T-cell (primary cell): ENCODE measurements at regions not wholly inside any gene's neighbourhood (a gene's known extent, or its start where the extent isn't known, plus 50 kb on each side); places are given as distances from the start of the nearest gene placed in this dataset.

Source experiments
- ATAC-seq, 4 experiments: fragments of 200-7000 bp in 3 of 4; fragments of 150-1000 bp in 1 of 4; cut with Tn5 transposase; replicated peaks in 1 of 4; 1 replicate in 3 of 4; 2 replicates in 1 of 4; pipeline ENCODE4 v1.10.0; 2021; ENCODE audit warnings: moderate library complexity in 3 of 4, mild to moderate bottlenecking in 2 of 4, moderate number of reproducible peaks in 1 of 4
- CTCF ChIA-PET, 2 donors: fragments of 300-600 bp; sonication (Branson Sonifier 250); formaldehyde crosslinking; loops; one replicate each; lab custom pipeline; 2022; ENCODE audit warnings: antibody characterized with exemption in 2 of 2; lab: Charles Lee
- POLR2A ChIA-PET, 2 donors: fragments of 300-600 bp; sonication (Branson Sonifier 250); formaldehyde crosslinking; loops; one replicate each; lab custom pipeline; 2022; ENCODE audit warnings: antibody characterized with exemption in 2 of 2; lab: Charles Lee
- DNase-seq, 35 experiments: peaks; one replicate each; pipeline versions ENCODE4 v3.0.0 to v3.0.0-alpha.2; 2013 to 2023
- H3K27ac ChIP-seq: one replicate; pipeline ENCODE4 v1.5.1; 2013; ENCODE audit warnings: low read length
- H3K27me3 ChIP-seq, 2 experiments: replicated peaks in 1 of 2; 1 replicate in 1 of 2; 2 replicates in 1 of 2; pipeline versions ENCODE4 v1.6.1 to v1.7.0; 2013; ENCODE audit warnings: low read length in 1 of 2, mixed read lengths in 1 of 2; ENCODE audit not compliant: control insufficient read depth in 2 of 2, insufficient read depth in 2 of 2; ENCODE audit errors: extremely low read depth in 1 of 2
- H3K36me3 ChIP-seq, 2 donors: 1 replicate in 1 of 2; 2 replicates in 1 of 2; pipeline versions ENCODE4 v1.6.1 to v1.7.0; 2013; ENCODE audit warnings: low read length in 1 of 2; ENCODE audit not compliant: control insufficient read depth in 2 of 2, insufficient read depth in 1 of 2; ENCODE audit errors: extremely low read depth in 1 of 2
- H3K4me1 ChIP-seq, 2 experiments: 1 replicate in 1 of 2; 2 replicates in 1 of 2; pipeline versions ENCODE4 v1.6.1 to v1.7.0; 2013; ENCODE audit warnings: low read length in 2 of 2, mixed read lengths in 1 of 2; ENCODE audit not compliant: insufficient read depth in 2 of 2, control insufficient read depth in 1 of 2; ENCODE audit errors: extremely low read depth in 1 of 2
- H3K4me3 ChIP-seq, 2 donors: 1 replicate in 1 of 2; 2 replicates in 1 of 2; pipeline versions ENCODE4 v1.5.1 to v1.7.0; 2013; ENCODE audit warnings: mild to moderate bottlenecking in 2 of 2, low read length in 1 of 2, moderate library complexity in 1 of 2; ENCODE audit not compliant: control insufficient read depth in 1 of 2; ENCODE audit errors: extremely low read depth in 1 of 2
- H3K9me3 ChIP-seq: 2 replicates; pipeline ENCODE4 v1.7.0; 2013
- H3K27ac Mint-ChIP-seq, 2 donors: one replicate each; pipeline ENCODE4 v1.8.0; 2020 to 2021; ENCODE audit warnings: mild to moderate bottlenecking in 2 of 2, mixed read lengths in 2 of 2
- H3K27me3 Mint-ChIP-seq, 2 donors: one replicate each; pipeline ENCODE4 v1.8.0; 2021 to 2022; ENCODE audit warnings: mixed read lengths in 2 of 2
- H3K36me3 Mint-ChIP-seq: one replicate; pipeline ENCODE4 v1.8.0; 2021; ENCODE audit warnings: mixed read lengths
- H3K4me1 Mint-ChIP-seq, 3 donors: one replicate each; pipeline ENCODE4 v1.8.0; 2020 to 2022; ENCODE audit warnings: mixed read lengths in 3 of 3, mild to moderate bottlenecking in 1 of 3
- H3K4me3 Mint-ChIP-seq, 3 donors: one replicate each; pipeline ENCODE4 v1.8.0; 2020 to 2022; ENCODE audit warnings: mild to moderate bottlenecking in 3 of 3, mixed read lengths in 3 of 3, moderate library complexity in 3 of 3
- H3K9me3 Mint-ChIP-seq, 3 donors: one replicate each; pipeline ENCODE4 v1.8.0; 2020 to 2022; ENCODE audit warnings: mixed read lengths in 3 of 3
- WGBS: methylation state at CpG from one replicate; pipeline ENCODE4 v1.1.5; 2013; ENCODE audit warnings: missing lambda C conversion rate; ENCODE audit not compliant: insufficient coverage; 5-methylcytosine and 5-hydroxymethylcytosine counted together

DNA sequence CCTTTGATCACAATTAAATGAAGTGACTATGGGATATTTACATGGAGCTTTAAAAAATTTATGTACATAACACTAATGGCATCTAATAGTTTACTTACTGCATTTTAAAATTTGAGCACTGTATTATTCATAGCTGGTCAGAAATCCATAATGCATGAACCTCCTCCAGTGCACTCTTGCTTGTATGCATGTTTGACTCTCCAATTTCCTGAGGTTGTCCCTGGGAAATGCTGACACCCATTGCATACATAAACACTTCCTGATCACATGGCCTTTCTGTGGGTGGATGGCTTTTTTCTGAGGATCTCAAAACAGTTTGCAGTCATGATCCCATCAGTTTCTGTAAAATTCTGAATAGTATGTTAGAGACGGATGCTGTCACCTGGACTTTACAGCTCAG, 577.8 kb downstream of the REEP3 start:
- no peak for ATAC-seq
- Histone ChIP-seq H3K27me3 (peaks cover 0 to 3% of the 10 kb centered on the region in 2 experiments), H3K4me3 (no peak overlapping the region), H3K4me1 (no peaks in the 10 kb centered on the region), H3K27ac (no peak overlapping the region), H3K36me3 (no peaks in the 10 kb centered on the region), H3K9me3 (no peaks in the 10 kb centered on the region)
- no peak overlapping the region for H3K4me3 Mint-ChIP-seq
- no peaks in the 10 kb centered on the region for H3K4me1 Mint-ChIP-seq
- WGBS: 100% methylated on average over 1 of the region's 1 CpG
- no peak overlapping the region for H3K27ac Mint-ChIP-seq
- no peak for DNase-seq
- H3K36me3 Mint-ChIP-seq: no peaks in the 10 kb centered on the region
- H3K27me3 Mint-ChIP-seq: peaks cover 0 to 7% of the 10 kb centered on the region in 2 donors
- ChIA-PET POLR2A (no interaction called here), CTCF (no interaction called here)
- H3K9me3 Mint-ChIP-seq: no peaks in the 10 kb centered on the region

DNA sequence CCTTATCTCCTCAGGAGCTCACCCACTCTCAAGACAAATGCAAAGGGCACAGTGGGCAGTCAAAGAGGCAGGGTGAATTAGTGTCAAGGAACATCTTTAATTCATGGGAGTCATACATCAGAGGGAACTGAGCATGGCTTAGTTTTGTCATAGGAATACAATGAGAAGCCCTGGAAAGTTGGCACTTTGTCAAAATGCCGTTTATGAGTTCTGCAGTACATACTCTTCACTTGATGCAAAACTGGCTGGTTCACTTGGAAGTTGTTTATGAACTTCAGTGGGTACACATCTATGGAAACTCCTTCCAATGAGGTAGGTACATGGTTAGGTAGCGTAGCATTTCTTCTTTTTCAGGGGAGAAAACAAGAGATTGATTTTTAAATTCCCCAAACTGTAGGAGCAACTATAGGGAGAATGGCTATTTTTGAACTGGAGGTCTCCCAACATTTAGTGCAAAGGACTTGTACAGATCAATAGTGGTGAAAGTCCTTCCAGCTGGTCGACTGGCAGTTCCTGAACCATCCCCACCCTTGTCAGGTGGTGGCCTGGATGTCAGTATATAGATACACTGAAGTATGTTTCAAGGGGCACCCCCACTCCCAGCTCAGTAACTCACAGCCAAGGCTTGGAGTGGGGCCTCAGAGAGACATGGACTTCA, 580.5 kb downstream of the REEP3 start:
- Mint-ChIP-seq H3K27ac (no peak overlapping the region), H3K36me3 (no peaks in the 10 kb centered on the region), H3K4me1 (no peaks in the 10 kb centered on the region), H3K9me3 (no peaks in the 10 kb centered on the region), H3K4me3 (no peak overlapping the region), H3K27me3 (peaks cover 0 to 4% of the 10 kb centered on the region in 2 donors)
- WGBS: no CpG with 5 or more reads among the region's 3 CpGs
- ChIA-PET POLR2A (no interaction called here), CTCF (no interaction called here)
- no peaks in the 10 kb centered on the region for H3K36me3 ChIP-seq
- no peaks in the 10 kb centered on the region for H3K9me3 ChIP-seq
- no peak for ATAC-seq
- DNase-seq: no peak
- H3K27me3 ChIP-seq: peaks cover 0 to 3% of the 10 kb centered on the region in 2 experiments
- no peaks in the 10 kb centered on the region for H3K4me1 ChIP-seq
- H3K27ac ChIP-seq: no peak overlapping the region
- H3K4me3 ChIP-seq: no peak overlapping the region

DNA sequence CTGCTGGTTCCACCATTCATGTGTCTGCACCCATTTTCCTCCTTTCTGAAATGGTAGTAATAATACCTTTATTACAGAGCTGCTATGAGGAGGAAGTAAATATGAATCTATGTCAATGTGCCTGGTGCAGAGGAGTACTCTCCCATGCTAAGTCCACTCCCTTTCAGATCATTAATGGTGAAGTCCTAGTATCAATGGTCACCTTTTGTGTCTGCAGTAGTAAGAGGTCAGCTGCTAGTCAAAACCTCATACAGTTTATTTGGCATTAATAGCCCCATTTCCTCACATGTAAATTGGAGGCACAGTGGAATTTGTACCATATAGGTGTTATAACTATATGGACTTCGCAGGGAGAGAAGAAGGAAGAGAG, 581.0 kb downstream of the REEP3 start:
- no peak for ATAC-seq
- no peak for DNase-seq
- ChIA-PET POLR2A (no interaction called here), CTCF (no interaction called here)
- no peak overlapping the region for H3K4me3 ChIP-seq
- Mint-ChIP-seq H3K4me1 (no peaks in the 10 kb centered on the region), H3K27me3 (peaks cover 0 to 4% of the 10 kb centered on the region in 2 donors), H3K9me3 (no peaks in the 10 kb centered on the region), H3K27ac (no peak overlapping the region), H3K4me3 (no peak overlapping the region), H3K36me3 (no peaks in the 10 kb centered on the region)
- no peaks in the 10 kb centered on the region for H3K4me1 ChIP-seq
- no CpG with 5 or more reads among the region's 1 CpG for WGBS
- peaks cover 0 to 3% of the 10 kb centered on the region in 2 experiments for H3K27me3 ChIP-seq
- no peak overlapping the region for H3K27ac ChIP-seq
- no peaks in the 10 kb centered on the region for H3K36me3 ChIP-seq
- no peaks in the 10 kb centered on the region for H3K9me3 ChIP-seq

DNA sequence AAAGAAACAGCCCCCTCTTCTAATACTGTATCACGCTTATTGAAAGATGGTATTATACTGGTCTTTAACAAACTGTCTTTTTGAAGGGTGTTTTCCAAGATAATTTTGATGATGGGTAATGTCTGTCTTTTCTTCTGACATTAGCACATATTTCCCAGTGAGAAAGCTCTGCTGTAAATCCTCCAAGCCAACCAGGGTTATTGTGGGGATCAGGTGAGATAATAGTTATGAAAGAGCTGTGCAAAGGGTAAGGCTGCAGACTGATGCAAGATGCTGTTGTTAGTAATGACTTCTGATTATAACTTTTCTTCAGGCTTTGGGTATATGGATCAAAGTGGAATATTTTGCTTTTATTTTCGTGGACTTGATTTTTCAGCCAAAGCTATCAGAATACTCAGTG, 581.7 kb downstream of the REEP3 start:
- no peaks in the 10 kb centered on the region for H3K4me1 Mint-ChIP-seq

DNA sequence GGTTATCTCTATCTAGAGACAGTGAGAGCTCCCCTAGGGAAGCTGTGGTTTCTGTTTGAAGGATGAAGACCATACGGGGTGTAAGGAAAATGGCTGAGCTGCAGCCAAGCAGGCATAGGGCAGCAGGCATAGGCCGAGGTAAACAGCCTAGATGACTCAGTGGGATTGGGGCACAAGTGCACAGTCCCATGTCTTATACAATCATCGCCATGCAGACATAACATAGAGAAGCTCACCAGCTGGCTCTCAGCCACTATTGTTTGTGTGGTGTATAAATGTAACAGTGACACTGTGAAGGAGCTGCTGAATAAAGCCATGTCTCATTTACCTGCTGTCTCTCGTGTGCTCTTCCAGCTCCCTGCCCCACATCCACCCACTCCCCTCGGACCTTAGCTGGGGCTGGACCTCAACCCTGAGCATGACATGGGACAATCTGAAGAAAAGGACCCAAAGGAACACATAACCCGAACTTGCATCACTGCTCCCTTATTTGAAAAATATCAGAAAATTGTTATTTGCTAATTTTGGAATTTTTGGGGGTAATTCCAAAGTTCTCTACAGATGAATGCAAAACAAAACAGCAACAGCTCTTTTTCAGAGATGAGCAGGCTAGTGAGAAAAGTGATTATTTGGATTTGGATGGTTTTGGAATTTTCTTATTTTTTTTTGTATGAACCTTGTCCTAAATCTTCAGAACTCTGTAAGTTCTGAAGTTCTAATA, 582.7 kb downstream of the REEP3 start:
- DNase-seq (no peak), ATAC-seq (no peak)
- WGBS: no CpG with 5 or more reads among the region's 6 CpGs
- Mint-ChIP-seq H3K36me3 (no peaks in the 10 kb centered on the region), H3K4me3 (no peak overlapping the region), H3K9me3 (no peaks in the 10 kb centered on the region), H3K27me3 (peaks cover 0 to 4% of the 10 kb centered on the region in 2 donors), H3K4me1 (no peaks in the 10 kb centered on the region), H3K27ac (no peak overlapping the region)
- ChIA-PET CTCF (no interaction called here), POLR2A (no interaction called here)
- H3K4me3 ChIP-seq: no peak overlapping the region
- H3K36me3 ChIP-seq: no peaks in the 10 kb centered on the region
- no peaks in the 10 kb centered on the region for H3K4me1 ChIP-seq
- H3K9me3 ChIP-seq: no peaks in the 10 kb centered on the region
- no peak overlapping the region for H3K27ac ChIP-seq
- H3K27me3 ChIP-seq: peaks cover 0 to 3% of the 10 kb centered on the region in 2 experiments

More for the DNA sequence above, 581.7 kb downstream of the REEP3 start:
- Histone ChIP-seq H3K4me1 (no peaks in the 10 kb centered on the region), H3K27me3 (peaks cover 0 to 3% of the 10 kb centered on the region in 2 experiments), H3K27ac (no peak overlapping the region), H3K4me3 (no peak overlapping the region), H3K36me3 (no peaks in the 10 kb centered on the region), H3K9me3 (no peaks in the 10 kb centered on the region)
- H3K36me3 Mint-ChIP-seq: no peaks in the 10 kb centered on the region
- no peak for ATAC-seq
- ChIA-PET POLR2A (no interaction called here), CTCF (no interaction called here)
- H3K9me3 Mint-ChIP-seq: no peaks in the 10 kb centered on the region
- H3K4me3 Mint-ChIP-seq: no peak overlapping the region
- H3K27me3 Mint-ChIP-seq: peaks cover 0 to 4% of the 10 kb centered on the region in 2 donors
- no CpG with 5 or more reads among the region's 2 CpGs for WGBS
- H3K27ac Mint-ChIP-seq: no peak overlapping the region
- no peak for DNase-seq

DNA sequence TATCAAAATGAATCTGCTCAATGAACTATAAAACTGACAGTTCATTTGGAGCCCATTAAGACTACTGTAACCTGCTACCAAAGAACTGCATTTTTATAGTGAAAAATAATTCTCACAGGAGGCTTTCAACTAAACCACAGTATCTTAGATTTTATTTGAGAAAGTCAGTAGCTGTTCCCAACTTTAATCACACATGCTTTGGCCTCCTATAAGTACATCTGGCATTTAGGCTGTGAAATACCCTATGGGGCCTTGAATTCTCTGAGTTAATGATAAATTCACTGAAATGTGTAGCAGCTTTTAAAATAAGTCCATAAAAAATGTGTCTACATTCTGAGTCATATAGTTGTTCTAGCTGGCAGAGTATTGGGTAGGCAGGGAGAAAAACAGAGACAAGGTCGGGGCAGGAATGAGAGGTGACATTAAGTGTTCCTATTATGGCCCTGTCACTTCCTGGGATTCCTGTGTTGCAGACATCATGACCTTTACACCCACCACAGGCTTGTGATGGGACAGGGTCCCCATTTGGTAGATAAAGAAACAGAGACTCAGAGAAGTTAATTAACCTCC, 588.8 kb downstream of the REEP3 start:
- POLR2A ChIA-PET: interaction anchor here in 1 of 2 donors (0.6 kb wide), 1 partner anchor 1941 kb away, joined by 3 read pairs; no protein-coding TSS in a partner anchor
- Mint-ChIP-seq H3K27me3 (peaks cover 0 to 3% of the 10 kb centered on the region in 2 donors), H3K4me1 (peaks cover 3 to 10% (median 3%) of the 10 kb centered on the region in 3 donors), H3K9me3 (no peaks in the 10 kb centered on the region), H3K4me3 (no peak overlapping the region), H3K27ac (no peak overlapping the region), H3K36me3 (no peaks in the 10 kb centered on the region)
- Histone ChIP-seq H3K27me3 (no peaks in the 10 kb centered on the region), H3K4me3 (no peak overlapping the region), H3K36me3 (no peaks in the 10 kb centered on the region), H3K27ac (no peak overlapping the region), H3K9me3 (no peaks in the 10 kb centered on the region), H3K4me1 (no peaks in the 10 kb centered on the region)
- DNase-seq: no peak
- no peak for ATAC-seq
- WGBS: no CpG with 5 or more reads among the region's 1 CpG
- CTCF ChIA-PET: interaction anchor here in 1 of 2 donors (0.6 kb wide), 1 partner anchor 14 kb away, joined by 4 read pairs; no protein-coding TSS in a partner anchor
